HG03135 (cell line): ENCODE measurements at regions not wholly inside any gene's neighbourhood (a gene's known extent, or its start where the extent isn't known, plus 50 kb on each side); places are given as distances from the start of the nearest gene placed in this dataset.

Experiments
- ATAC-seq: cut with Tn5 transposase; IDR thresholded peaks from one replicate; pipeline ENCODE4 v1.9.1; 2021; ENCODE audit warnings: mild to moderate bottlenecking, moderate library complexity; ENCODE audit not compliant: unreplicated experiment

DNA sequence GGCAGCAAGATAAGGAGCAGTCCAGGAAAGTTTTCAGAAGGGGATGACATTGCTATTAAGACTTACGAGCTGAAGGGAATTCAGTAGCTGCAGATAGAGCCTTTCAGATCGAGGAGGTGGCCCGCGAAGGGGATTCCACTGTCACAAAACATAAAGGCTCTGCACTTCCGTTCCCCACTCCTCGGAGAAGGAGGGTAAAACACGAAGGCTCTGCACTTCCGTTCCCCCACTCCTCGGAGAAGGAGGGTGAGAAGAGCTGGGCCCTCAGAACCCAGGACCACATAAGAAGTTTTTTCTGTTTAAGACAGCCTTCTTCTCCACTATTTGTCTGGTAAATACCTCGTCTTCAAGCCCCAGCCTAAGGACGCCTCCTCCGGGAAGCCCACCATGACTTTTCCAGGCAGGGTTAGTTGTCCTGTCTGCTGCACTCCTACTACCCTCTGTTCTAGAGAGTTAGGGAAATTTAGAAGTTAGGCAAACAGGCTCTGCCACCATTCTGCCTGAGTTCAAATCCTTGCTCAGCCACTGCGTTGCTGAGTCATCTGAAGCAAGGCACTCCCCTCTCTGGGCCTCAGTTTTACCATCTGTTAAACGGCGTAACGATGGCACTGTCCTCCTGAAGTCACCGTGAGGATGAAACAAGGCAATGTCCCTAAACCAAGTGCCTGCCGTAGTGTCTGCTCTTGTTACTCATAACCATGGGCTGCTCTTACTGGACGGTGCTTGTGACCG, 134.1 kb upstream of the HES1 start:
- no peak for ATAC-seq

DNA sequence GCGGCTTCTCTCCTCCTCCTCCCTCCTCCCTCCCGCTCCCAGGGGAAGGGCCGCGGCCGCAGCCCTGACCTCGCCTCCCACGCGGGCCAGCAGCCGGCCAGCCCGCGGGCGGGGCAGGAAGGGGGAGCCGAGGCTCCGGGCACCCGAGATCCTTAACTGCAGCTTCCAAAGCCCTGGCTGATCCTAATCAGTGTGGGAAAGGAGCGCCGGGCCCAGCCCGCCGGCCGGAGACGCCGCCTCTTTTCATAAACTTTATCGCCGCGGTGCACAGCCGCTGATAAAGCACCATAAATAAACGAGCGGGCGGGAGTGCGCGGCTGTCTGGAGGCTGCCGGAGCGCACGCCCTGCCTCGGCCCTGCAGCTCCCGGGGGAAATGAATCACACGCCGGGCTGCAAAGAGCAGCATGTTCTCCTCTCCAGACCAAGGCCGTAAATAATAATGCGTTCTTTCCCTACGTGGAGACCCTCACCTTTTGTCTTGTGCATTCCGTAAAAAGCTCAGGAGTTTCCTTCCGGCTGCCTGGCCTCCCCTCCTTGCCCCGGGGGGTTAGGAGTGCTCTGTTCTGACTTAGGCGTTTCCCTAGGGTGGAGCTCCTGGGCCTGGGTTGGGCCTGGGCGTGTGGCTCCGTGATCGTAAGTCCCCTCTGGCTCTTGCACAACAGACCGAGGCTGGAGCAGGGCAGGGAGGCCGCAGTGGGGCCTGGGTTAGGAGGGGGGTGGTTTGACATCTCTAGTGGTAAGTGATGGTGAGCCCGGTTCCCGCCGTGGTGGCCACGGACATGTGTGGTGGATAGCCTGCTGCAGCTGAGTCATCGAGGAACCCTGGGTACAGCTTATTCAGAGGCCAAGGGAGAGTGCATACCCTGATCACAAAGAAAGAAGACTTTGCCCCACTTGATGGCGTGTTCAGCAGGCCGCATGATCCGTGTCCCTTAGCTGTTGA, 132.6 kb upstream of the HES1 start:
- peak; percentile 77 for ATAC-seq

DNA sequence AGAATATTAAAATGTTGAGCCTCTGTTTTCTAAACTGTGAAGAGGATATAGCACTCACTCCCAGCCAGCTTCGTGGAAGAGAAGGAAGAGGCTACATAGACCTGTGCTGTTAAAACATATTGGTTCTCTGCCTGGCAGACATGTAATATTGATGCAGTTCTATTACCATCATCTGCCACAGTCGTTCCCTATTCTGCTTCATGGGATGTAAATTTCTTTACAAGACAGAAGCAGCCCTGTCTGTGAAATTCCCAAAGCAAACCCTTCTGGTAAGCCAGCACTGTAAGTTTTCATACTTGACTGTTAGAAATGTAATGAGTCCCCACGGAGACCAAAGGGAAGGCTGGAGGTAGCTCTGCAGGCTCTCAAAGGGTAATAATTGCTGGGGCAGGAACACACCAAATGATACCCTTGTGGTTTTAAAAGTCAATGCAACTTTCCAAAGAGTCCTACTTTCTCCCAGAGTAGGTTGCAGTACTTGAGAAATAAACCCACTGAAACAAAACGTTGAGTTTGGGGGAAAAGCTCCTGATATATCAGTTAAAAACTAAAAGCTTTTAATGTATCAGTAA, 129.9 kb upstream of the HES1 start:
- ATAC-seq: no peak

DNA sequence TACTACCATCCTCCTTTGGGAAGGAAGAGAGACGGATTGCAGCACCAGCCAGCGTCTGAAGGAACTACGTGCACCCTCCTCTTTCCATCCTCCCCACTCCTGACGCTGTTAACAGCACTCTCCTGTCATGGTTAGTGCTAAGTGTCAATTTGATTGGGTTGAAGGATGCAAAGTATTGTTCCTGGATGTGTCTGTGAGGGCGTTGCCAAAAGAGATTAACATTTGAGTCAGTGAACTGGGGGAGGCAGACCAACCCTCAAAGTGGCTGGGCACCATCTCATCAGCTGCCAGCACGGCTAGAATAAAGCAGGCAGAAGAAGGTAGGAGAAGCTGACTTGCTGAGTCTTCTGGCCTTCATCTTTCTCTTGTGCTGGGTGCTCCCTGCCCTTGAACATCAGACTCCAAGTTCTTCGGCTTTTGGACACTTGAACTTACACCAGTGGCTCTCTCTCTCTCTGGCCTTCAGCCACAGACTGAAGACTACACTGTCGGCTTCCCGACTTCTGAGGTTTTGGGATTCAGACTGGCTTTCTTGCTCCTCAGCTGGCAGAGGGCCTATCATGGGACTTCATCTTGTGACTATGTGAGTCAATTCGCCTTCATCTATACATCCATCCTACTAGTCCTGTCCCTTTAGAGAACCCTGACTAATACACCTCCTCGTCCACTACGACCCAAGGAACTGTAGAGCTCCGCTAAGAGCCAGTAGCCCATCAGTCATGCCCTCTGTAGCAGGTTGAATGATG, 128.2 kb upstream of the HES1 start:
- no peak for ATAC-seq

DNA sequence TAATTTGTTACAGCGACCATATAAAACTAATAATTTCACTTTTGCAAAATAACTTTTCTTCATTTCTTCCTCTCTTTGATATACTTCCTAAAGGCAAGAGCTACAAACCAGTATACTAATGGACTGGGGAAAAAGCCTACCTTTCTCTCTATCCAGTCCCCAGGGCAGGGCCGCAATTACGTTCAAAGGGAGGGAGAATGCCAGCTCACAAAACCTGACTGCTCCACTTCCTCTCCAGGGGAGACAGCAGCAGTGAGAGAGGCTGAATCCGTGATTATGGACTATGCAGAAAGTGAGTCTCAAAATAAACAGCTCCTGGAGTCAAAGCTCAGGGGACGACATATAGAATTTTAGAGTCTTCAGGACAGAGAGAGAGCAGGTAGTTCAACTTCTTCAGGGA, 126.9 kb upstream of the HES1 start:
- ATAC-seq: no peak

DNA sequence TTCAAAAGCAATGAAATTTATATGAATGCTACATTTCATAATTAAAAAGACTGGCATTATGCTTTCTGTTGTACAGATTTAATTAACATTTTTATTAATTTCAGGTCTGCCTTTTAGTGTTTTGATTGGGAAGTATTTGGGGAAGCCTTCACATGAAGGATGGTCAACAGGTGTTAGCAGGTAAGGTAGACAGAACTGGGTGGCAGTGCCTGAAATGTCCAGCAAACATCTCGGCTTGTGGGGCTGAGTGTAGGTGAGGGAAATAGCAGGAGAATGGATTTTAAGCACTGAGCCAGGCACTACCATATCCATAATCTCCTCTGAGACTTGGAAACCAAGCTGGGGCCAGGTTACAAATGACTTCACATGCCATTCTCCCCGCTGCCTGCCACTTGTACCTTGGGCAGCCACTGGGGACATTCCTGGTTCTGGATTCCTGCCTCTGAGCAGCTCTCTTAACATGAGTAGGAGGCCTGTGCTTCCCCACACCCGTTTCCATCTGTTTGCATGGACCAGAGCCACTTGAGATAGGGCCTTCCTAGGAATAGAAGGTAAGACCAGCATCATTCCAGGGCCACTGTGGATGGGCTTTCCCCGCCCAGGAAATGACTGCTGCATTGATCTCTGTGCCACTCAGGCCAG, 125.9 kb upstream of the HES1 start:
- no peak for ATAC-seq

DNA sequence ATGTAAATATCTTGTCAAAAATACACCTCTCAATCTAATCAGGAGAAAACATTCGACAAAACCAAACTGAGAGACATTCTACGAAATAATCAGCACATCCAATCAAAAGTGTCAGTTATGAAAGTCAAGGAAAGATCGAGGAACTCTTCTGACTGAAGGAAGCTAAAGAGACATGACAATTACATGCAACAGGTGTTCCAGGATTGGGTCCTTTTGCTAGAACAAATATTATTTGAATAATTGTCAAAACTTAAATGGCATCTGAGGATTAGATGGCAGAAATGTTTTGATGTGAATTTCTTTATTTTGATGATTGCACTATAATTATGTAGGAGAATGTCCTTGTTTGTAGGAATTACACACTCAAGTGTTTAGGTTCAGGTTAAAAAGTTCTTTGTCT, 124.1 kb upstream of the HES1 start:
- ATAC-seq: no peak

DNA sequence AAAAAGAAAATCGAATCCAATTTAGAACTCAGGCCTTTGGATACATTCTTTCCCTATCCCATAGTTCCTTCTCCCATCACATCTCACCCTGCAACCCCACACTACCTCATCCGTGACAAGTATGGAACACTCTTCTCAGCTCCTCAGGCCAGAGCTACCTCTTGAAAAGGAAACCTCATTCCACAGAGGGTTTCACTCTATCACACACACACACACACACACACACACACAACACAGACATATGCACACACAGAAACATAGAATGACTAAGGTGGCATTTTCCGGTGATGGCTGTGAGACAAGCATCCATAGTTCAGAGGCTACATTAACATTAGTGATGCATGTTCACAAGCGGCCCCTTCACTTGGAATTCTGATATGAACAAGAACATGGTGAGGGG, 122.0 kb upstream of the HES1 start:
- ATAC-seq: no peak

DNA sequence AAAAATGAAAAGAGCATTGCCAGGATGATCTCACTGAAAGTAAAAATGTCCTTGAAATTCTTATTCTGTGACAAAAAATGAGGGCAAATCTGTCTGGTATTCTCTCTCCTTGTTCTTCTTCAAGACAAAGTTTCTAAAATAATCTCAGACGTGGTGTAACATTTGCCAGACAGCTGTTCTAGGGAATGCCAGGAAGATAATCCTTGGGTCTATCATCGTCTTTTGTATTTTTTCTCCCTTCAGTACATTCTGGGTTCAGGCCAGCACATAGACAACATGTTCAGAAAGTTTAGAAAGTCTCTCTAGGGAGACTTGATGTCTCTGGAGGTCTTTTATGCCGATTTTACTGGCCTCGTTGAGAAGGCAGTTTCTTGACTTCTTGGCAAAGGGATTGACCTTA, 121.2 kb upstream of the HES1 start:
- no peak for ATAC-seq

DNA sequence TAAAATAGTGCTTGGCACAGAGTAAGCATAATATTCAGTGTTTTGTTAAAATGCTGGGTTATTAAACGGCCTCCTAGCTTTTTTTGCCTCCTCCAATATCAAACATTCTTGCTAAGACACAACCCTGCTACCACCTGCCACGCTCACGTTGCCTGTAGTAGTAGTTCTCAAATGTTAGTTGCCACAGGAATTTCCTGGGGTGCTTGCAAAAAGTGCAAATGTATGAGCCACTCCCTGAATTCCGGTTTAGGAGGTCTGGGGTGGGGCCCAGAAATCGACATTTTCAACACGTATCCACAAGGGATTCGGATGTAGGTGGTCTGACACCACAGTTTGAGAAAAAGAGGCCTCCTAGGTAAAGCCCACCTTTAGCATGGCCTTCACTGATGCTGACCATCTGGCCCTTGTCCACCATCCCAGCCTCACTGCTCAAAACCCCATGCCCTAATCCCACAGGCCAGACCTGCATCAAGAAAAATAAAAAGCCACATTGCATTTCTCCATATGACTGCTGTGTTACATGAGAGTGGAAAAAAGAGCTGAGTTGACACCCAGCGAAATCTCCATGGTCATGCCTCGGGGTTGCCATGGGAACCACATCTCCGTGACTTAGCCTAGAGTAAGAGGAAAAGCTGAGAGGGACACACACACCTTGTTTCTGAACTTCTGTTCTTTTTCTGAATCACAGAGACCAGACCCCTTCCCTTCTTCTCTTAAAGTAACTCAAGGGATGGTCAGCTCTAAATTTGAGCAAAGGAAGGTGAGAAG, 116.4 kb upstream of the HES1 start:
- ATAC-seq: no peak

DNA sequence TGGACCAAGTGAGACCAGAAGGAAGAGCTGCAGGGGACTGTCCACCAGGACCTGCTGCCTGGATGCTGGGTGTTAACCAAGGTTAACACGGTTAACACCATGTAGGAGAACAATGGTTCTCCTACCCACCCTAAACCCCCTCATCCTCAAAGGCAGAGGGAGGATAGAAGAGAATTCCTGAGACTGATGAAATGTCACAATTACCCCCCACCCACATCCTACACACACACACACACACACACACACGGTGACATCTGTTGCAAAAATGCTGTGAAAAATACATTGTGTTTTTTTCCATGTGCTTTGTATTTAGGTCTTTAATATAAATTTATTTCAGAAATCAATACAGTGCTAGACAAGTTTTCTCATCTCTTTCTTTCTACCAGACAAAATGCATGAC, 113.9 kb upstream of the HES1 start:
- ATAC-seq: no peak

DNA sequence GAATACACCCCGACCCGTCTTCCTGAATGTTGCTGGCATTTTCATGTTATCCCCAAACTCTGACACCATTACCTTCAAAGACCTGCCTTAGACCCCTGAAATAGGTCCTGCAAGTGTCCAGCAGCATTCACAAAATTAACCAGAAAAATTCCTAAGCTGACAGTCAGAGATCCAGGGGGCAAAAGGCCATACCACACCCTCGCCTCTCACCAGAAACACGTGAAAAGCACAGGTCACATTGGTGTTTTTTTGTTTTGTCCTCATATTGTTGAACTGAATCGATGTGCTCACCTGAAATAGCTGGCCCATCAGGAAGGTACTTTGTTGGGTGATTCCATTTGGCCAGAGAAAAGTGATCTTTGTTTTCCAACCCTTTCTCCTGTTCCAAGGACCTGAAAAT, 113.1 kb upstream of the HES1 start:
- no peak for ATAC-seq

DNA sequence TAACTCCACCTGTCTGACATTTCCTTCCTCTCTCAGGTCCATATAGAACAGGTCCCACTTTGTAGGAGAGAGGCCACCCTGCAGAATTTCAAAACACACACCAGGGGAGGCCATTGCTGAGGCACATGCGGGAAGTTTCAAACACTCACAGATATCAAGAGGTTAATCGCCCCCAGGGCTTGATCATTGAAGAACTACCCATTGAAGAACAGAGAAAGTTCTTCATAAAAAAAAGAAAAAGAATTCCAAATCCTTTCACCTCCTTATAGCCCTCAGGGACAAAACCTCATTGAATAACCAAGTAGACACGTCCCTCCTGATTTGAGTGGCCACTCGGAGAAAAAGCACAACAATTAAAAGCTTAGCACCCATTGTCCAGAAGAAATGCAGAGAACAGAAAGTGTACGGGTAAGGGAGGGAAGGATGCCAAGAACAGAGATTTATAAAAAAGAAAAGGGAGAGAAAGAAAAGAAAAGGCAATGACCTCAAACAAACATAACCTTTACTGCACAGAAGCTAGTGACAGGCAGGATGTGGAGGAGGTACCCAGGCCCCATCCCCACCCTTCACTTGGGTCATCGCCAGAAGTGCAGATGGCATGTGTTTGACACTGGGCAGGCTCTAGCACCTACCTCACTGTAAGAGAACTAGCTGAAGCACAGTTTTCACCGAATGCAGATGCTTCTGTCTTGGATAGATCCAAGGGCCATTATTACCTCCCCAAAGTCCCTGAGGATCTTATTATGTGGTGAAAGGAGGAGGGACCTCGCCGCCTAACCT, 112.3 kb upstream of the HES1 start:
- ATAC-seq: no peak

DNA sequence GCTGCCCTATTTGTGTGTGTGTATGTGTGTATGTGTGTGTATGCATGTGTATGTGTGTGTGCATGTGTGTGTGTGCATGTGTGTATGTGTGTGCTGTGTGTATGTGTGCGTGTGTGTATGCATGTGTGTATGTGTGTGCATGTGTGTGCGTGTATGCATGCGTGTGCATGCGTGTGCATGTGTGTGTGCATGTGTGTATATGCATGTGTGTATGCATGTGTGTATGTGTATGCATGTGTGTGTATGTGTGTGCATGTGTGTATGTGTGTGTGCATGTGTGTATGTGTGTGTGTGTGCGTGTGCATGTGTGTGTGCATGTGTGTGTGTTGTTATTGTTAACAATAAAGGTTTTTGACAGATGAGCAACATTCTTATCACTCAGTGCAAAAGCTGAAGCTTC, 110.8 kb upstream of the HES1 start:
- no peak for ATAC-seq

DNA sequence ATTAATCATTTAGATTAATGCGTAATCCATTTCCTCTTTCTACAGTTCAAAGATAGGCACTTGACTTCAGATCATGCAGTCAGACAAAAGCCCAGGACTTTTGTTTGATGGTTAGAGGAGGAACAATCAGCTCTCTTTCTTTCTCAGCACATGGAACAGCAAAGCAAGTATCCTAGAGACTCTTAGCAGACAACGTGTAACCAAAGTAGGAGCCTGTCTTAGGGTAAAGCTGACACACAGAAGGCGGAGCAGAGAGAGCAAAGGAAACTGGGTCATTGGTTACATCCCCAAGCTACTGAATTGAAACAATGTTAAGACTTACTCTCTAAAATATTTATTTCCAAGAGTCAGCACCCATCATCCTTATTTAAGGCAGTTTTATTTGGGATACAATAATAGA, 110.0 kb upstream of the HES1 start:
- no peak for ATAC-seq

DNA sequence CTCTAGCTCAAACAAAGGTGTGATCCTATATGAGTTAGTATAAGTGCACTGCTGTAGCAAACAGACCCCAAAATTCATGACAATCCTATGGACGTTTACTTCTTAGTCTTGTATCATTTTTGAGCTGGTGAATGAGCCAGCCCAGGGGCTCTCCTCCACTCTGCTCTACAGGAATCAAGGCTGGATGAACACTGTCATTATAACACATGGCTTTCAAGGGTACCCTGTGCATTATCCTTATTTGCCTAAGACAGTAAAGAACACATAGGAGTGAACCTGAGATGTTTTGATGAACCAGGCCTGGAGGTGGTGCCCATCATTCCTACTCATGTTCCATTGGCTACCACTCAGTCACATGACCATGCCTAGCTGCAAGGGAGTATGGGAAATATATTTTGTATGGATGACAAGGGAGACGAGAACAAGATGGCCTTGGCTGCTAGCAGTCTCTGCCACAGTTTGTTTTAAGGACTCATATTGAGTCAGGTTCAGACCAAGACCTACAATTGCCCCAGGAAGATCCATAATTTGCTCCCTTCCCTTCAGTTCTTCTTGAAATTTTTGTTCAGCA, 107.4 kb upstream of the HES1 start:
- no peak for ATAC-seq

DNA sequence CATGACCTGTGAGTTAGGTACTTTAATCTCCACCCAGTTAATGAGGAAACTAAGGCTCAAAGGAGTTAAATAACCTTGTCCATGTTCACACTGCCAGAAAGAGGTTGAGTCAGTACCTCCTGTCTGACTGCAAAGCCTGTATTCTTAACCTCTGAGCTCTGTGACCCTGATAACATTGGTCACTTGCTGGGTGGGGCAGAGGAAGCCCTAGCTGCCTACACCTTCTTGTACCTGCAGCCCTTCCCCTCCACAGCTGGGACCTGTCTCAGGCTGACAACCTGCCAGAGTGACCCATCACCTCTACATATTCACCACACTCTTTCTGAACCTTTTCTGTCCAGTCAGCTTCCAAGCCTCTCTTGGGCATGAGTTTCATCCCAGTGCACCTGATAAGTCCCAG, 106.1 kb upstream of the HES1 start:
- ATAC-seq: no peak

DNA sequence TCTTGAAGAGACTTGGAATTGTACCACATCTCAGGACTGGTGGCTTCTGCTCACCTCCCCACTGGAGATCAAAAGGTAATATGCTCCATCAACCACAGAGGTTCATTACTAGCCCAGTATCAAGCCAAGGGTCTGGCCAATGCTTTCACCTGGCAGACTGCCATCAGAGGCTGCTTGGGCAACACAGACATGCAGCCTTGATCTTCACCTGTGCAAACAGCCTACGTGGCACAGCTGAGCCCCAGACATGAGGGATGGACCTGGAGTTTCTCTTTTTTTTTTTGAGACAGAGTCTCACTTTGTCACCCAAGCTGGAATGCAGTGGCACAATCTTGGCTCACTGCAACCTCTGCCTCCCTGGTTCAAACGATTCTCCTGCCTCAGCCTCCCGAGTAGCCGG, 105.6 kb upstream of the HES1 start:
- ATAC-seq: no peak

DNA sequence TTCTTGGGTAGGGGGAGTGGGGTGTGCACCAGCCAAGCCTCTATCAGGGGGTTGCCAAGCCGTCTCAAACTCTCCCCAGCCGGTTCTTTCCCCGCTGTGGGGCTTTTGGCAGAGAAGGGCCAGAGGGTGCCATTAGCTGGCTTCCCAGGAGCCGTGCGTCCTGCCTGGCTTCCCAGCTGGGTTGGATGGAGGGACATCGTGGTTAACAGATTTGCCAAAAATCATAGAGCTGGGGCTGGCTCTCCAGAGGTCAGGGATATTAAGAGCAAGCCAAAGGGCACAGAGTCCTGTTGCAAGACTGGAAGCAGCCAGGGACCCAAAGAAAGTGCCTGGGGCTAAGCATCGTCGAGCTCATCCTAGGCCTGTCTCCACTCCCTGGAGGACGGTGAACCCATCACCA, 104.6 kb upstream of the HES1 start:
- ATAC-seq: no peak
